SK-N-SH treated with all-trans-retinoic acid at 6 μM for 48 hours (cell line): ENCODE measurements at regions not wholly inside any gene's neighbourhood (a gene's known extent, or its start where the extent isn't known, plus 50 kb on each side); places are given as distances from the start of the nearest gene placed in this dataset.

Experiments
- ATAC-seq: fragments of 200-7000 bp; cut with Tn5 transposase; 3 replicates; pipeline ENCODE4 v1.9.1; 2020; ENCODE audit warnings: mild to moderate bottlenecking, moderate library complexity
- ARNTL ChIP-seq: fragments of 450-650 bp; formaldehyde crosslinking; IDR thresholded peaks from 2 replicates; pipeline ENCODE4 v1.5.0; 2020; ENCODE audit warnings: low read depth, mild to moderate bottlenecking, moderate library complexity, borderline replicate concordance
- BACH2 ChIP-seq: fragments of 250-450 bp; sonication (Bioruptor Pico); IDR thresholded peaks from 2 replicates; pipeline ENCODE4 v1.9.0; 2021; ENCODE audit warnings: mild to moderate bottlenecking, borderline replicate concordance
- CSDC2 ChIP-seq: fragments of 250-450 bp; sonication (Bioruptor Pico); IDR thresholded peaks from 2 replicates; pipeline ENCODE4 v1.5.0; 2020; ENCODE audit warnings: mild to moderate bottlenecking, moderate library complexity
- ESRRG ChIP-seq: fragments of 250-450 bp; sonication (Bioruptor Pico); IDR thresholded peaks from 2 replicates; pipeline ENCODE4 v1.6.1; 2021; ENCODE audit warnings: mild to moderate bottlenecking
- PPARA ChIP-seq: fragments of 250-450 bp; sonication (Bioruptor Pico); IDR thresholded peaks from 2 replicates; pipeline ENCODE4 v1.5.0; 2020; ENCODE audit warnings: mild to moderate bottlenecking, borderline replicate concordance
- RARB ChIP-seq: fragments of 250-450 bp; sonication (Bioruptor Pico); IDR thresholded peaks from 2 replicates; pipeline ENCODE4 v1.8.0; 2021; ENCODE audit warnings: mild to moderate bottlenecking, moderate library complexity
- SNAI2 ChIP-seq: fragments of 250-450 bp; sonication (Bioruptor Pico); IDR thresholded peaks from 2 replicates; pipeline ENCODE4 v1.5.0; 2020; ENCODE audit warnings: mild to moderate bottlenecking, moderate library complexity
- TCF4 ChIP-seq: fragments of 250-450 bp; sonication (Bioruptor Pico); IDR thresholded peaks from 2 replicates; pipeline ENCODE4 v1.8.0; 2021; ENCODE audit warnings: mild to moderate bottlenecking, moderate library complexity, borderline replicate concordance
- TOX ChIP-seq: fragments of 250-450 bp; sonication (Bioruptor Pico); IDR thresholded peaks from 2 replicates; pipeline ENCODE4 v1.8.0; 2021; ENCODE audit warnings: mild to moderate bottlenecking, moderate library complexity, borderline replicate concordance
- ZC3H10 ChIP-seq: fragments of 250-450 bp; sonication (Bioruptor Pico); IDR thresholded peaks from 2 replicates; pipeline ENCODE4 v1.5.1; 2021; ENCODE audit warnings: mild to moderate bottlenecking, moderate library complexity
- ZFP3 ChIP-seq: fragments of 250-450 bp; sonication (Bioruptor Pico); IDR thresholded peaks from 2 replicates; pipeline ENCODE4 v1.5.0; 2020; ENCODE audit warnings: mild to moderate bottlenecking, moderate library complexity
- ZFP30 ChIP-seq: fragments of 450-650 bp; formaldehyde crosslinking; IDR thresholded peaks from 2 replicates; pipeline ENCODE4 v1.5.0; 2022; ENCODE audit warnings: mild to moderate bottlenecking, moderate library complexity
- ZNF565 ChIP-seq: fragments of 450-650 bp; formaldehyde crosslinking; conservative IDR thresholded peaks from 2 replicates; pipeline ENCODE4 v1.5.0; 2020; ENCODE audit warnings: low read depth, mild to moderate bottlenecking, moderate library complexity
- ZNF70 ChIP-seq: fragments of 450-650 bp; formaldehyde crosslinking; IDR thresholded peaks from 2 replicates; pipeline ENCODE4 v1.5.0; 2020; ENCODE audit warnings: mild to moderate bottlenecking, moderate library complexity
- ZNF8 ChIP-seq: fragments of 450-650 bp; formaldehyde crosslinking; IDR thresholded peaks from 2 replicates; pipeline ENCODE4 v1.5.0; 2020; ENCODE audit warnings: mild to moderate bottlenecking, moderate library complexity
- TF ChIP-seq, protein P1 (sequence below): fragments of 250-450 bp; sonication (Bioruptor Pico); IDR thresholded peaks from 2 replicates; pipeline ENCODE4 v1.8.0; 2021; ENCODE audit warnings: low read depth, mild to moderate bottlenecking, moderate library complexity, borderline replicate concordance
- TF ChIP-seq, protein P2 (sequence below): fragments of 250-450 bp; sonication (Bioruptor Pico); IDR thresholded peaks from 2 replicates; pipeline ENCODE4 v1.5.1; 2021; ENCODE audit warnings: mild to moderate bottlenecking, moderate library complexity
- TF ChIP-seq, protein P3 (sequence below): fragments of 250-450 bp; sonication (Bioruptor Pico); IDR thresholded peaks from 2 replicates; pipeline ENCODE4 v1.8.0; 2020; ENCODE audit warnings: mild to moderate bottlenecking, moderate library complexity, borderline replicate concordance
- TF ChIP-seq, protein P4 (sequence below): fragments of 250-450 bp; sonication (Bioruptor Pico); IDR thresholded peaks from 2 replicates; pipeline ENCODE4 v1.5.1; 2020; ENCODE audit warnings: low read depth, mild to moderate bottlenecking, moderate library complexity

DNA sequence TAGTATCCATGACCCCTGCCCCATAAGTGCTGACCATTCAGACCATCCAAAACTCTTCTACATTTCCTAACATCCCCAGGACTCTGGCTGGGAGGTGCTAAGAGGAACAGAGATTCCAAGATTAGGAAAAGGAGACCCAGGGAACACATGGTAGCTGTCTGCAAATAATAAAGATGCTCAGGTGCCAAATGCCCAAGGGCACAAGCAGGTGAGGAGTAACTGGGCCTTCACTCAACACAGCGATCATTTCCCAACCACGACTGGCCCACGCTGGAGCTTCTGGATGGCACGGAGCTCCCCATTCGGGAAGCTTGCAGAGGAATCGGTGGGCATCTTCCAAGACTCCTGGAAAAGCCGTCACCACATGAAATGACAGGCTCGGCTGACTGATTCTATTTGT lies 255.9 kb upstream of the SMIM21 start:
- TF ChIP-seq BACH2, result no peak
- TF ChIP-seq ZFP3 (CRISPR knock-in tag), result no peak
- no peak for TF ChIP-seq PPARA (CRISPR knock-in tag)
- TF ChIP-seq, protein P1, sequence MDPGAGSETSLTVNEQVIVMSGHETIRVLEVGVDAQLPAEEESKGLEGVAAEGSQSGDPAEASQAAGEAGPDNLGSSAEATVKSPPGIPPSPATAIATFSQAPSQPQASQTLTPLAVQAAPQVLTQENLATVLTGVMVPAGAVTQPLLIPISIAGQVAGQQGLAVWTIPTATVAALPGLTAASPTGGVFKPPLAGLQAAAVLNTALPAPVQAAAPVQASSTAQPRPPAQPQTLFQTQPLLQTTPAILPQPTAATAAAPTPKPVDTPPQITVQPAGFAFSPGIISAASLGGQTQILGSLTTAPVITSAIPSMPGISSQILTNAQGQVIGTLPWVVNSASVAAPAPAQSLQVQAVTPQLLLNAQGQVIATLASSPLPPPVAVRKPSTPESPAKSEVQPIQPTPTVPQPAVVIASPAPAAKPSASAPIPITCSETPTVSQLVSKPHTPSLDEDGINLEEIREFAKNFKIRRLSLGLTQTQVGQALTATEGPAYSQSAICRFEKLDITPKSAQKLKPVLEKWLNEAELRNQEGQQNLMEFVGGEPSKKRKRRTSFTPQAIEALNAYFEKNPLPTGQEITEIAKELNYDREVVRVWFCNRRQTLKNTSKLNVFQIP (CRISPR knock-in tag), result no peak
- TF ChIP-seq TOX, result no peak
- no peak for TF ChIP-seq ZC3H10 (CRISPR knock-in tag)
- TF ChIP-seq ZNF70 (CRISPR knock-in tag), result no peak
- TF ChIP-seq CSDC2, result no peak
- no peak for TF ChIP-seq ZNF8 (CRISPR knock-in tag)
- TF ChIP-seq RARB (CRISPR knock-in tag), result no peak
- TF ChIP-seq, protein P2, sequence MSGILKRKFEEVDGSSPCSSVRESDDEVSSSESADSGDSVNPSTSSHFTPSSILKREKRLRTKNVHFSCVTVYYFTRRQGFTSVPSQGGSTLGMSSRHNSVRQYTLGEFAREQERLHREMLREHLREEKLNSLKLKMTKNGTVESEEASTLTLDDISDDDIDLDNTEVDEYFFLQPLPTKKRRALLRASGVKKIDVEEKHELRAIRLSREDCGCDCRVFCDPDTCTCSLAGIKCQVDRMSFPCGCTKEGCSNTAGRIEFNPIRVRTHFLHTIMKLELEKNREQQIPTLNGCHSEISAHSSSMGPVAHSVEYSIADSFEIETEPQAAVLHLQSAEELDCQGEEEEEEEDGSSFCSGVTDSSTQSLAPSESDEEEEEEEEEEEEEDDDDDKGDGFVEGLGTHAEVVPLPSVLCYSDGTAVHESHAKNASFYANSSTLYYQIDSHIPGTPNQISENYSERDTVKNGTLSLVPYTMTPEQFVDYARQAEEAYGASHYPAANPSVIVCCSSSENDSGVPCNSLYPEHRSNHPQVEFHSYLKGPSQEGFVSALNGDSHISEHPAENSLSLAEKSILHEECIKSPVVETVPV, result no peak
- TF ChIP-seq SNAI2 (CRISPR knock-in tag), result no peak
- TF ChIP-seq, protein P3, sequence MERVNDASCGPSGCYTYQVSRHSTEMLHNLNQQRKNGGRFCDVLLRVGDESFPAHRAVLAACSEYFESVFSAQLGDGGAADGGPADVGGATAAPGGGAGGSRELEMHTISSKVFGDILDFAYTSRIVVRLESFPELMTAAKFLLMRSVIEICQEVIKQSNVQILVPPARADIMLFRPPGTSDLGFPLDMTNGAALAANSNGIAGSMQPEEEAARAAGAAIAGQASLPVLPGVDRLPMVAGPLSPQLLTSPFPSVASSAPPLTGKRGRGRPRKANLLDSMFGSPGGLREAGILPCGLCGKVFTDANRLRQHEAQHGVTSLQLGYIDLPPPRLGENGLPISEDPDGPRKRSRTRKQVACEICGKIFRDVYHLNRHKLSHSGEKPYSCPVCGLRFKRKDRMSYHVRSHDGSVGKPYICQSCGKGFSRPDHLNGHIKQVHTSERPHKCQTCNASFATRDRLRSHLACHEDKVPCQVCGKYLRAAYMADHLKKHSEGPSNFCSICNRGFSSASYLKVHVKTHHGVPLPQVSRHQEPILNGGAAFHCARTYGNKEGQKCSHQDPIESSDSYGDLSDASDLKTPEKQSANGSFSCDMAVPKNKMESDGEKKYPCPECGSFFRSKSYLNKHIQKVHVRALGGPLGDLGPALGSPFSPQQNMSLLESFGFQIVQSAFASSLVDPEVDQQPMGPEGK (CRISPR knock-in tag), result no peak
- ATAC-seq, result no peak

DNA sequence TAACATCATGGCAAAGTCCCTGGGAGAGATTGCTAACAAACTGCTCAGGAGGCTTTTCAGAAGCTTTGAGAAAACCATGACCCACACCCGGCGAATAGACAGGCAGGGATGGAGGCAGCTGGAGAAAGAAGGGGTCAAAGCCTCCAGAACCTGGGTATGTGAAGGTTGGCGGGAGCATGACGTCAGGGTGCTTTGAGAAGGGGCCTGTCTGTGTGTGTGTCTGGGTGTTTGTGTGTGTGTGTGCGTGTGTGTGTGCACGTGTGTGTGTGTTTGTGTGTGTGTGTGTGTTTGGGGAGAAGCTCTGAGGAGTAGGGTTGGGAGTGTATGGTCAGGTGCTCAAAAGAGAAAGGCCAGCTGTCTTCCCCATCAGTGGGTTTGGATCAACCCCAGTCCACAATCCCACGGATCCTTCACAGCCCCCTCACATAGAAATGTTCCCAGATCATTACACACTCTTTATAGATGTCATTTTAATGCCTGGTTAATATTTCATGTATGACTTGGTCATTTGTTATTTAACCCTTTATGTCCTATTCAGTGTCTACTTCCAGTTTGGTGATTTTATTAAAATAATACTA lies 254.1 kb upstream of the SMIM21 start:
- no peak for ATAC-seq
- TF ChIP-seq ZFP30 (no peak), RARB (CRISPR knock-in tag) (no peak), ARNTL (no peak), ZNF565 (CRISPR knock-in tag) (no peak), ZNF8 (CRISPR knock-in tag) (no peak), TCF4 (CRISPR knock-in tag) (no peak), CSDC2 (no peak), ZNF70 (CRISPR knock-in tag) (no peak), ZC3H10 (CRISPR knock-in tag) (no peak), TOX (no peak), ESRRG (CRISPR knock-in tag) (no peak)
- TF ChIP-seq, protein P3 (CRISPR knock-in tag), result no peak
- TF ChIP-seq, protein P2, result no peak
- TF ChIP-seq, protein P4, sequence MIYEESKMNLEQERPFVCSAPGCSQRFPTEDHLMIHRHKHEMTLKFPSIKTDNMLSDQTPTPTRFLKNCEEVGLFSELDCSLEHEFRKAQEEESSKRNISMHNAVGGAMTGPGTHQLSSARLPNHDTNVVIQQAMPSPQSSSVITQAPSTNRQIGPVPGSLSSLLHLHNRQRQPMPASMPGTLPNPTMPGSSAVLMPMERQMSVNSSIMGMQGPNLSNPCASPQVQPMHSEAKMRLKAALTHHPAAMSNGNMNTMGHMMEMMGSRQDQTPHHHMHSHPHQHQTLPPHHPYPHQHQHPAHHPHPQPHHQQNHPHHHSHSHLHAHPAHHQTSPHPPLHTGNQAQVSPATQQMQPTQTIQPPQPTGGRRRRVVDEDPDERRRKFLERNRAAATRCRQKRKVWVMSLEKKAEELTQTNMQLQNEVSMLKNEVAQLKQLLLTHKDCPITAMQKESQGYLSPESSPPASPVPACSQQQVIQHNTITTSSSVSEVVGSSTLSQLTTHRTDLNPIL (CRISPR knock-in tag), result no peak
- TF ChIP-seq, protein P1 (CRISPR knock-in tag), result no peak
- TF ChIP-seq, all 23 proteins: peak for 0
